Right atrium auricular region (tissue), 2 donors: ENCODE measurements at regions not wholly inside any gene's neighbourhood (a gene's known extent, or its start where the extent isn't known, plus 50 kb on each side); places are given as distances from the start of the nearest gene placed in this dataset.

ENCODE experiments used
- DNase-seq: peaks from one replicate; pipeline ENCODE4 v3.0.0-alpha.2; 2019; ENCODE audit warnings: low spot score
- H3K27ac ChIP-seq, 2 donors: fragments of 200-600 bp; sonication (generic); 1 replicate in 1 of 2; 2 replicates in 1 of 2; pipeline ENCODE4 v1.5.1; 2016 to 2019
- H3K27me3 ChIP-seq, 2 donors: fragments of 200-600 bp; sonication (generic); one replicate each; pipeline versions ENCODE4 v1.5.1 to v1.6.0; 2017 to 2019
- H3K36me3 ChIP-seq: fragments of 200-600 bp; sonication (generic); one replicate; pipeline ENCODE4 v1.5.1; 2016
- H3K4me1 ChIP-seq, 2 donors: fragments of 200-600 bp; sonication (generic); one replicate each; pipeline versions ENCODE4 v1.5.1 to v1.6.0; 2017 to 2019
- H3K4me3 ChIP-seq, 2 donors: fragments of 200-600 bp; sonication (generic); 1 replicate in 1 of 2; 2 replicates in 1 of 2; pipeline ENCODE4 v1.5.1; 2017 to 2019; ENCODE audit warnings: mild to moderate bottlenecking in 1 of 2, moderate library complexity in 1 of 2
- H3K9me3 ChIP-seq, 2 donors: fragments of 200-600 bp; sonication (generic); one replicate each; pipeline ENCODE4 v1.5.1; 2019
- TF ChIP-seq, protein P1 (sequence below), 2 donors: fragments of 200-600 bp; sonication (generic); IDR thresholded peaks; one replicate each; pipeline ENCODE4 v1.5.1; 2019; ENCODE audit warnings: antibody characterized with exemption in 2 of 2

DNA sequence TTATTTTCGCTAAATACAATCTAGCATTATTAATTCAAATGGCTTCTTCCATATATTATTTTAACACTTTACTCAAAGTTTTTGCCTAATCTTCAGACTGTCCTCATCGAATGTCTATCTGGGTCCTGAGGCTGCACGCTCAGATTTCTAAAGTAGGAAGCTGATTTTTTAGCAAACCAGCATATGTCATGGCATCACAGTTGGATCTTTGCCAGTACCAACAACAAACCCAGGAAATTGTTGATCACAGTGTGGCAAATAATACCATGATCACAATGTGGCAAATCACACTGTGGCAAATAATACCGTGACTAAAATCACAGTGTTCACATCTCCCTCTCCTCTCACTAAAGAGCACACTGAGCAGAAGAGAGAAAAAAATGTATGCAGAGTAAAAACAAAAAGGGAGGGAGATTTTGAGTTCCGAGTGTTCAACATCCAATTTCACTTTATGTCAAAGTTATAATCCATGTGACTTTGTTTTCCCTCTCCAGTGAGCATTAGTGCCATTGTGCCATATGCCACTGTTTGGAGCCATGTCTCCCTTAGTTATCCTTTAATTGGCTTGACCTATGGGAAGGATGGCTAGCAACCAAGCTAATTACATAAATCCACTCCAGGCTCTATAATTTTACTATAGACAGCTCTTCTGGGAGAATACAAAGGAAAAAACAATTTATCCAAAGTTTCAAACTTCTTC, 1059.6 kb downstream of the HACE1 start:
- no peak for DNase-seq
- H3K27ac ChIP-seq = no peak overlapping the region
- no peaks in the 10 kb centered on the region for H3K4me1 ChIP-seq
- TF ChIP-seq, protein P1, sequence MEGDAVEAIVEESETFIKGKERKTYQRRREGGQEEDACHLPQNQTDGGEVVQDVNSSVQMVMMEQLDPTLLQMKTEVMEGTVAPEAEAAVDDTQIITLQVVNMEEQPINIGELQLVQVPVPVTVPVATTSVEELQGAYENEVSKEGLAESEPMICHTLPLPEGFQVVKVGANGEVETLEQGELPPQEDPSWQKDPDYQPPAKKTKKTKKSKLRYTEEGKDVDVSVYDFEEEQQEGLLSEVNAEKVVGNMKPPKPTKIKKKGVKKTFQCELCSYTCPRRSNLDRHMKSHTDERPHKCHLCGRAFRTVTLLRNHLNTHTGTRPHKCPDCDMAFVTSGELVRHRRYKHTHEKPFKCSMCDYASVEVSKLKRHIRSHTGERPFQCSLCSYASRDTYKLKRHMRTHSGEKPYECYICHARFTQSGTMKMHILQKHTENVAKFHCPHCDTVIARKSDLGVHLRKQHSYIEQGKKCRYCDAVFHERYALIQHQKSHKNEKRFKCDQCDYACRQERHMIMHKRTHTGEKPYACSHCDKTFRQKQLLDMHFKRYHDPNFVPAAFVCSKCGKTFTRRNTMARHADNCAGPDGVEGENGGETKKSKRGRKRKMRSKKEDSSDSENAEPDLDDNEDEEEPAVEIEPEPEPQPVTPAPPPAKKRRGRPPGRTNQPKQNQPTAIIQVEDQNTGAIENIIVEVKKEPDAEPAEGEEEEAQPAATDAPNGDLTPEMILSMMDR (IDR thresholded peaks at IDR 0.05) = no peak
- H3K27me3 ChIP-seq = no peaks in the 10 kb centered on the region
- H3K9me3 ChIP-seq = no peaks in the 10 kb centered on the region
- no peak overlapping the region for H3K4me3 ChIP-seq
- H3K36me3 ChIP-seq = no peaks in the 10 kb centered on the region

DNA sequence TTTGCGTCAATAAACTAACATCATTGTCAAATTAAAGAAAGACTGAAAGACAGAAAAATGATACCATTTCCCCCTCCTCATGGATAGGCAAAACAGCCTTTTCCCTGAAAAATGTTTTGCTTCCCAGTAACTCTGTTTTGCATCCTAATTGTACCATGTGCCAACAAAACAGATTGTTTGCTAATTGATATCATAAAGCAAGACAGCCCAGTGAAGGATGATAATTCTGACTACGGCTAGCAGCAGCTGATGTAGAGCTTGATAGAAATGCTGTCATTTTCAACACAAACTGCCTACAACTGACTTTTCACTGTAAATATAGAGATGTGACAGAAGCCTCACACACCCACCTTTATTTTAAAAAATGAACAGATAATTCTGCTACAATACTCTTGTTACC, 1061.6 kb downstream of the HACE1 start:
- Histone ChIP-seq H3K27me3 (no peaks in the 10 kb centered on the region), H3K9me3 (no peaks in the 10 kb centered on the region), H3K4me3 (no peak overlapping the region), H3K4me1 (no peaks in the 10 kb centered on the region), H3K27ac (no peak overlapping the region), H3K36me3 (no peaks in the 10 kb centered on the region)
- TF ChIP-seq, protein P1 (IDR thresholded peaks at IDR 0.05) = no peak
- DNase-seq = no peak

DNA sequence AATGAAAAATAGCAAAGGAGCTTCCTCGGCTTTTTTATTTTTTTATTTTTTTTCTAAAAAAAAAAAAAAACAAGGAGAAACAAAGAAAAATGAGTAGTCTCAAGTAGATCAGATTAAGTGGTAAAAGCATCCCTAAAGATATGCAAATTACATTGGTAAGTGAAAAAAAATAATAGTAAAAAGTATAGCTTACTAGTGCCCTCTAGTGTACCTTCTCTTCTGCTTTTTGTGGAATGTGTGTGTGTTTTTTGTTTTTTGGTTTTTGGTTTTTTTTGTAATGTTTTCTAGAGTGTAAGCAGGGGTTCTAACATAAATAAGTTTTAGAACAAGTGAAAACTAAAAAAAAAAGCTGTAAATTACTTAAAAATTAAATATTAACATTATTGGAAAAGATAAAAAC, 1062.0 kb downstream of the HACE1 start:
- no peaks in the 10 kb centered on the region for H3K4me1 ChIP-seq
- TF ChIP-seq, protein P1 (IDR thresholded peaks at IDR 0.05) = no peak
- H3K27ac ChIP-seq = no peak overlapping the region
- no peak overlapping the region for H3K4me3 ChIP-seq
- no peaks in the 10 kb centered on the region for H3K27me3 ChIP-seq
- peaks cover 0 to 4% of the 10 kb centered on the region in 2 donors for H3K9me3 ChIP-seq
- no peaks in the 10 kb centered on the region for H3K36me3 ChIP-seq
- no peak for DNase-seq

DNA sequence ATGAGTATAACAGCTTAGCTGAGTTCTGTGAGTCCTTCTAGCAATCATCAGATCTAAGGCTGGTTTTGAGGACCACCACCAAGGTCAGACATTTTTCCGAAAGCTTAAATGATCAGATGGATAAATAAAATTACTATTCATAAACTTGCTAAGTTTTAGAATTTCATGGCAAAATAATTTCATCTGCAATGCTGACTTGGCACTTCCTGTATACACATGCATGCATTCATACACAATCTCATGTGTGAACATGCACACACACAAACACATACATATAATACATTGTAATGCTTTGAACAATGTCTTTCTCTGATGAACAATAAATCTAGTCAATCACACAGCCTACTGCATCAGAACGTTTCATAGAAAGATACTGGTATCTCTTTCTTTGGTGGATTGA, 1068.3 kb downstream of the HACE1 start:
- DNase-seq = no peak
- H3K27me3 ChIP-seq = no peaks in the 10 kb centered on the region
- H3K9me3 ChIP-seq = peaks cover 0 to 7% of the 10 kb centered on the region in 2 donors
- no peaks in the 10 kb centered on the region for H3K36me3 ChIP-seq
- no peak overlapping the region for H3K4me3 ChIP-seq
- TF ChIP-seq, protein P1 (IDR thresholded peaks at IDR 0.05) = no peak
- no peaks in the 10 kb centered on the region for H3K4me1 ChIP-seq
- H3K27ac ChIP-seq = no peak overlapping the region

DNA sequence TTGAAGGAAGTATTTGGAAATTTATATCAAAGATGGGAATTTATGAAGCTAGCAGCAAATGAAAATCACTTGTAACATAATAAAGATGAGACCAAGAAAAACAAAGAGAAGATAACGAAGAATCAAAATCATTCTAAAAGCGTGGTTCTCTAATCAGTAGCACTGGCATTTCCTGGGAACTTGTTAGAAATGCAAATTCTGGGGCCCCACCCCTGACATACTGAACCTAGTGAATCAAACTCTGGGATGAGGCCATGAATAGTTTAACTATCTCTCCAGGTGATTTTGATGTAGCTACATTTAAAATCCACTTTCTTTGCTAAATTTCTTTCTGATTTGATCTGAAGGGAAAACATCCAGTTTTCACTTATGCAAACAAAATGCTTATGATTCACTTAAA, 1075.6 kb downstream of the HACE1 start:
- Histone ChIP-seq H3K27me3 (no peaks in the 10 kb centered on the region), H3K27ac (no peak overlapping the region), H3K4me3 (no peak overlapping the region), H3K9me3 (no peaks in the 10 kb centered on the region), H3K4me1 (no peaks in the 10 kb centered on the region), H3K36me3 (no peaks in the 10 kb centered on the region)
- TF ChIP-seq, protein P1 (IDR thresholded peaks at IDR 0.05) = no peak
- DNase-seq = no peak

DNA sequence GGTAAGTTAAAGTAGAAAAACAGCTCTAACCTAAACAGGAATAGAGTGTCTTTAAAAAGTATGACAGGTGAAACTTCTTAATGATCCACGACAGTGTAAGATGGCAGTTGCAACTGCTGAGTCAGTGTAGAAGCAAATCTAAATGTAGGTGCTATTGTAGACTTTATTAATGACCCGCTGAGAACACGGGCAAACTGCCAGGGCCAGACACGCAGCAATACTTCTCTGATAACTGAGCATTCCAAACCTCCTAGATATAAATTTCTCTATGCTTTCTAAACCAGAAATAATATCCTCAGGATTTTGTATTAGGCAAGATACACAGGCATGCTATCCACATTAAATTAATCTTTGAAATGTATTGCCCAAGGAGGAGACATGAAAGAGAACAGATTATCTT, 1076.4 kb downstream of the HACE1 start:
- Histone ChIP-seq H3K27me3 (no peaks in the 10 kb centered on the region), H3K4me3 (no peak overlapping the region)
- DNase-seq = no peak

More for the DNA sequence above, 1076.4 kb downstream of the HACE1 start:
- Histone ChIP-seq H3K27ac (no peak overlapping the region), H3K36me3 (no peaks in the 10 kb centered on the region), H3K4me1 (no peaks in the 10 kb centered on the region), H3K9me3 (no peaks in the 10 kb centered on the region)
- TF ChIP-seq, protein P1 (IDR thresholded peaks at IDR 0.05) = no peak
